HG03039 (cell line): ENCODE measurements at regions not wholly inside any gene's neighbourhood (a gene's known extent, or its start where the extent isn't known, plus 50 kb on each side); places are given as distances from the start of the nearest gene placed in this dataset.
"Not testable (repeated sequence)": the region's sequence is repeated elsewhere in the genome, so short reads cannot be mapped to it uniquely, and the experiment has no call there.

Experiments used
- ATAC-seq: cut with Tn5 transposase; IDR thresholded peaks from one replicate; pipeline ENCODE4 v1.9.1; 2021; ENCODE audit warnings: mild to moderate bottlenecking, moderate library complexity; ENCODE audit not compliant: unreplicated experiment

DNA sequence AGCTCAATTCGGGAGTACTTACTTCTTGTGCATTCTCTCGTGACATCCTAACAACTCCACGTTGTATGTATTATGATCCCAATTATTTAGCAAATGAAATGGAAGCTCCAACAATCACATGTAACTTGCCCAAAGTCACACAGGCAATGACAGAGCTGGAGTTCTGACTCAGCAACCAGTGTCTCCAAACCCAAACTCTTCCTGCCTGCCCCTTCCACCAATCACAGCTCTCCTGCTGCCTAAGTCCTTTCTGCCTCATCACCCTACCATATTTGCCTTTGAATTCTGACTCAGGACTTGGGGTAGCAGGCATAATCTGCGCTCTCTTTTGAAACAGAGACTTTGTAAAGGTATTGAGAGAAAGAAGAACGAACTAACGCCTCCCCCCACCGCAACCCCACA is 245.2 kb upstream of the MAF start:
- no peak for ATAC-seq

DNA sequence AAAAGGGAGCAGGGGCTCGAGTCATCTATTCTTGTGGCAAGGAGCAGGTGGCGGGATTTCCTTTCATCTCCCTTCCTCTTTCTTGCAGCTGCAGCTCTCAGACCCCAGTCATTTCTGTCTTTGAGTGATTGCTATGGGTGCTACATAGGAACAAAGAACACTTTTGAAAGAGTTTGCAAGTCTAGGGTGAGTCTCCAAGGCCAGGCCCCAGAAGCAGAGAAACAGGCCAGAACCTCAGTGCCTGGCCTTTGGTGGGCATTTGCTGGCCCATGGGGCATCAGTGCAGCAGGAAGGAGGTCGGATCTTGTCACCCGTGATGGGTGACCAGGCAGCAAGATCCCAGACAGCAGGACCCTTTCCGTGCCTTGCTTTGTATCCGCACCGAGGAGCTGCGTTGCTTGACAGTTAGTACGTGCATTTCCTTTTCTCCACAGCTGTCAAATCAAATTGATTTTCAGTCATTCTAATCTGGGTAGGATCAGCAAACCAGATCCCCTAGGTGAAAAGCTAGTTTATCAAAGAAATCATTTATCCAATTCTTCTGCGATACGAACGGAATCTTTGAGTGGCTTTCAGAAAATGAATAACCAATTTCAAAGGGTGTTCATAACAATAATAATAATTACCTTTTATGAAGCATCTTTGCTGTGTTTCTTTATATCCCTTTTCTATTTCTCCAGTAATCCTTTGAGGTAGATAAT is 244.6 kb upstream of the MAF start:
- peak; percentile 84 for ATAC-seq

DNA sequence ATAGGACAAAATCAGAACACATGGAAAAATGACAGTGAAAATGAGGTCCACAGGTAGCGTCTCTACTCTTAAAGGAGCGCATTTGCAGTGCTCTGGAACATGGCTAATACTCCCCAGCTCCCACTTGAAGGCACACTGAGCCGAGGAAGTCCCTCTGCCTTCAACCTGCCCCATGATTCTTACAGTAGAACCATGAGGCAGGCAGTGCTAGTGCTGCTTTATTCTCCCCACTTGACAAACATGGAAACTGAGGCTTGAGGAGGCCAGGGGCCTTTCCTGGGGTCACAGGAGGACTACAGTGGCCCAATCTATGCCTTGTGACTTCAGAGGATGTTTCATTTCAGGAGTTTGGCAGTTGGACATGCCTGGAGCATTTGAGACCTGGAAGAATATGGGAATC is 244.1 kb upstream of the MAF start:
- no peak for ATAC-seq

DNA sequence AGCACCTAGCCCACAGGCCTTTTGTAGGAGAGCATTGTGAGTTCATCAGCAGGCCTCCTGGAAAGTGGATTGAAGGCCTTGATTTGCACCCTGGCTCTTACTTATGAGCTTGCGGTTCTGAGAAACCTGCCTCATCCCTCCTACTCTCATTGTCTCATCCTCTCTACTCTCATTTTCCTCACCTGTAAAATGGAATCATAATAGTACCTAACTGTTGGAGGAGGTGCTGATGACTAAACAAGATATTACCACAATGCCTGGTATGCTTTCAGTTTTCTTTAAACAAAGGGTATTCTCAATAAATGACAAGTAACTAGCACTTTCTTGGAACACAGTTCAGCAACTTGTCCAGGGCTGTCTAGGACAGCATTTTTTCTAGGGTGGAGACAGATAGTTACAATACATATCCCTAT is 243.1 kb upstream of the MAF start:
- peak; percentile 45 for ATAC-seq

DNA sequence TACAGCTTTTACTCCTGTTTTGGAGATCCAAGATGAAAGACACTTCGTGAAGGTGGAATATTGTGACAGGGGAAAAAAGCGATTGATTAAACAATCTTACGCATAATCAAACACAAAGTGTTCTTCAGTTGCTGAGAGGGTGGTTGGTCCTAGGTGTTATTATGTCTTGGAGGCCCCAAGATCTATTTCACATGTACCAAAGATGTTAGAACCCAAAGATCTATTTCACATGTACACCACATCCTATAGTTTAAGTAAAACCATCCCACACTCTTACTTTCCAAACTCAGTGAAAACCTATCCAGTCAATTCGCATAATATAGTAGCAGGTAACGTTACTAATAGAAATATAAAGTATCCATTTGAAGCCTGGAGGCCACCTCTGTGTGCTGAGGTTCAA is 242.6 kb upstream of the MAF start:
- ATAC-seq: no peak

DNA sequence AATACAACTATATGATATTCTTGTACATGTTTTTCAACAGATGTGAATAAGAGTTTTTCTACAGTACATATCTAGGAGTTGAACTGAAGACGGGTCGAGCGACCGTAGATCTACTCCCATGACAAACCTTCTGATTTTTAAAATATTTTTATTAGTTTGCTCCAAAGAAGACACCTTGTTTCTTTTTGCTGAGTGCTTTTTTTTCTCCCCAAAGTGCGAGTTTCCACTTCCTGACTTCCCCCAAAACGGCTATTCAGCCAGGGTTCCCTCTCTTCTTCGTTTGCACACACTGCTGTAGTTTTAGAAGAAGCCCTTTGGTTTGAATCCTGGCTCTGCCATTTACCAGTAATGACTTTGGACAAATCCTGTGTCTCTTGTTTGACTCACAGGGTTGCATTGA is 241.7 kb upstream of the MAF start:
- ATAC-seq: no peak

DNA sequence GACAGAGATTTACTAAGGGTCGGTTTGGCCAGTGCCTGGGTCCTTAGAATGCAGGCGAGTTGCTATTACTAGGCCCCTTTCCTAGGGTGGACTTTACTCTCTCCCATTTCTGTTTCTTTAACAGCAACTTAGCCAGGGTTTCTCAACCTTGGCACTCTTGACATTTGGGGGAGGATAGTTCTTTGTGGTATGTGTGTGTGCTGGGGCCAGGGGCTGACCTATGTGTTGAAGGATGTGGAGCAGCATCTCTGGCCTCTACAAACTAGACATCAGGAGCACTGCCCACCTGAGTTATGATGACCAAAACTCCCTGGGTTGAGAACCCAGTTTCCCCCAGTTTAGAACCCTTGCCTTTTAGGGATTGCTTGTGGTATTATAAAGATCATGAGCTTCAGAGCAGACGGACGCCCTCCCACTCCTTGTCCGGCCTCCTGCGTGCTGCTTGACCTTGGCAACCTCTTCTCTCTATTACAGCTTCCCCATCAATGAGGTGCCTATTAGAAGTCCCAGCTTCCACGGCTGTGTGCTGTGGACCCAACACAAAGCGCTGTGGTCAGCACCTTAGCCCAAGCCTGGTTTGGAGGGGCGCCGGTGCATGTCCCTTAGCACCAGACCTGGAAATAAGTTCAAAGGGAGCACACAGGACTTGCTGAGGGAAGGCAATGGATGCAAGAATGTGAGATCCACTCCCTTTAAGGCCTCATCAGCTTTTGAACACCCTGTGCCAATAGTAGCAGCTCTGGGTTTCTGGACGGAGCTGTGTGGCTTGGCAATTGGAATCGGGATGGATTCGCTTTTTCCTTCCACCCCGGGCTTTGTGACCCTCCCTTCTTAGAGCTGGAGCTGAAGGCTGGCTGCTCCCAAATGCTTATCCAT is 239.2 kb upstream of the MAF start:
- ATAC-seq: no peak

DNA sequence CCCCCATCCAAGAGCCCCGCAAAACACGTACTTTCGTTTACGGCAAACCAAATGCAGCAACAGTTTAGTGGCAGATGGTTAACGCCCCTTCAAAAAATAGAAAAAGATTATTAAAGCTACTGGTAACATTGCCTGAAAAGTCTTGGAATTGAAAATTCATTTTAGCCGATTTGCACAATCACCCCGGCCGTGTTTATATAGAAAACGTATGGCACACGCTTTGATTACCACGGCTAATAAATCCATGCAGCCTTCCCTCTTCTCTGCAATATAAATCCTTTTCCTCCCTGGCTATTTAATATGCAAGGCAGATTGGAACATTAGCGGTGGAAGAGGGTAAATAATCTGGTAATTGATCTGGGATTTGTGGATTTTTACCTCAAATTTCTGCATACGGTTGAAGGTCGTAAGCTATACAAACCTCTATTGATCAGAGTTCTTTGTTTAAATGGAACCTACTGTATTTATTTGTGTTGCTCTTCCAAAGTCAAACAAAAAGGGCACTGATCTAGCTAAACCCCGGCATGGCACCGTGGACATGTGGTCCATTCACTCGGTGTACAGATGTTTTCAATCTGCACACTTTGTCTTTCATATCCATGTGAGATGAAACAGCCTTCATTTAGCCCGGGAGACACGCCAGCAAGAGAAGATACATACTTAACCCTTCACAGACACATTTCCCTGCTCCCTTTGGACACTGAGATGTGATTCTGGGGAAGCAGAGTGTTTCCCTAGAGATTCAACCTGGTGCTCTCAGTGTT is 238.1 kb upstream of the MAF start:
- ATAC-seq: no peak

DNA sequence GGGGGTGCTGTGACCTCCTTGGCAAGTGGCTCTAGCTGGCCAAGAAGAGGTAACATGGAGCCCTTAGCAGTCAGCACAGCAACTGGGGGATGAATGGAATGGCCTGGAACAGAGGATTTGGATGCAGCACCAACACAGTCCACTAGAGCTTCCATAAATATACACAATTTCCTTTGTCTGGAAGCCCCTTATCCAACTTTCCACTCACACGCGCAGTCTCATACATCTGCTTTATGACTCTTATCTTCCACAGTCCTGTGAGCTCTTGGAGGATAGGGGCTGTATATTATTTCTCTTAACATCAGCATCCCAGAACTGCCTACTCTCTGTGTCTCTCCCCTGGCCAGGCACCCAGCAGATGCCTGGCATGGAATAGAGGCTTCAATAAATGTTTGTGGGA is 235.6 kb upstream of the MAF start:
- no peak for ATAC-seq

DNA sequence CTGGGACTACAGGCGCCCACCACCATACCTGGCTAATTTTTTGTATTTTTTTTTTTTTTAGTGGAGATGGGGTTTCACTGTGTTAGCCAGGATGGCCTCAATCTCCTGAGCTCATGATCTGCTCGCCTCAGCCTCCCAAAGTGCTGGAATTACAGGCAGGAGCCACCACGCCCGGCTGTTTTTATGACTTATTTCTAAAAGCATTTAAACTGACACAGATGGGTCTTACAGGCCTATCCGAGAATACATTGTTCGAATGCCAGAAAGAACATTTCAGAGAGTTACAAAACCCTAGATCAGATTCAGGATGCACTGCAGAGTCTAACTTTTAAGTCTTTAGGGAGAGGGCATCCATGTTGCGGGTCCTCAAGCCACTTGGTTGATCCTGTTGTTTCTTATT is 234.7 kb upstream of the MAF start:
- no peak for ATAC-seq

DNA sequence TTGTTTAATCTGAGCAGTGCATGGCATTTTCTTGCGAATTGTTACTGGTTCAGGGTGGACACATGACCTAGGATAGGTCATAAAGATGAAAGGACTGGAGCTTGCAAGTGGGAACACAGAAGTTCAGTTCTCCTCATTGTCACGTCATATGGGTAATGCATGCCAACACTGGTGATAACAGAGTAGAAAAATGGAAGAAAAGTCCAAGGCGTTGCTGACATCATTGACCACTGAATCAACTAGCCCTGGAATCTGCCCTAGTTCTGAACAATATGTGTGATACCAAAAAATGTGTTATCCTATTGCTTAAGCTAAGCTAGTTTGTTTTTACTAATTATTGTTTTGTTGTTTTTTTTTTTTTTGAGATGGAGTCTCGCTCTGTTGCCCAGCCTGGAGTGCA is 234.2 kb upstream of the MAF start:
- no peak for ATAC-seq

DNA sequence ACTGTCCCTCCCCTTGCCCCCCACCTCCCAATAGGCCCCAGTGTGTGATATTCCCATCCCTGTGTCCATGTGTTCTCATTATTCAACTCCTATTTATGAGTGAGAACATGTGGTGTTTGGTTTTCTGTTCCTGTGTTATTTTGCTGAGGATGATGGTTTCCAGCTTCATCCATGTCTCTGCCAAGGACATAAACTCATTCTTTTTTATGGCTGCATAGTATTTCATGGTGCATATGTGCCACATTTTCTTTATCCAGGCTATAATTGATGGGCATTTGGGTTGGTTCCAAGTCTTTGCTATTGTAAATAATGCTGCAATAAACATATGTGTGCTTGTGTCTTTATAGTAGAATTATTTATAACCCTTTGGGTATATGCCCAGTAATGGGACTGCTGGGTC is 233.5 kb upstream of the MAF start:
- ATAC-seq: not testable (repeated sequence)

DNA sequence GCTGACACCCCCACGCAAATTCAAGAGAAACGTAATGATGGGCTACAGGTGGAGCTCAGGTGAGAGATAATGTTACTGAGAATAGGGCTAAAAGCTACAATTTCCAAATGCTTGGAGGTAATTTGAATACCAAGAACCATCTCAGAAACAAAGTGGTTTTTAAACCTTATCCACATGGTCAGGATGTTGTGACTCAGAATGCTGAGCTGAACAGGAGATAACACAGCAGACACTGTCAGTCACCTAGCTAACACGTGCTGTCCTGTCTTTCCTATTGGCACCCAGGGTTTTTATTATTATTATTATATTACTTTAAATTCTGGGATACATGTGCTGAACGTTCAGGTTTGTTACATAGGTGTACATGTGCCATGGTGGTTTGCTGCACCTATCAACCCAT is 233.0 kb upstream of the MAF start:
- ATAC-seq: no peak

DNA sequence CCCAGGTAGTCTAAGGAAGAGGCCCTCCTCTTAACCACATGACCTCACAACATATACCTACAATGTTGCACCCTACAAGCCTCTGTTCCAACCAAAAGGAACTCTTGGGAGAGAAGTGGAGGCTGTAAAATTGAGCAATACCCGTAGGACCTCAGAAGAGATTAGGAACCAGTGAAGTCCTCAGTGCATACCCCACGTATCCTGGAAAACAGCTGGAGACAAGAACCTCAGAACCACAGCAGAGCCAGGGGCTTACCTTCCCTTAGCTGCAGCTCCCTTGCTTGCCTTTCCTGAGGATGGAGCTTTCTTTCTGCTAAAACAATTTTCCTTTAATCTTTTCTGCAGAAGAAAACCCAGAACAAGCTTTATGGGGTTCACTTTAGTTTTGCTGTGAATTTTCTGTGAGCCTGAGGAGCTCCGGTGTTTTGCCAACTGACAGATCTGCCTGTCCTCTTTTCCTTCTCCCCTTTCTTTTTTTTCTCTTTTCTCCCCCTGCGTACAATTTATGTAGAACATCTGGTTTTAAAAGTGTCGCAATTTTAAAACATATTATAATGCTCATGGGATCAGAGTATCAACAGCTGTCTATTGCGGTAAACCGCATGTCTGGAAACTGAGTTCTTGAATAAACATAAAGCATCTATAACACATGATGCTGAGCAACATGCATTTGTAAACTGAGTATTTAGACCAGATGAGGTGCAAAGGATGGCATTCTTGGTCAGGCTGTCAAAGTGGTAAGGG is 226.4 kb upstream of the MAF start:
- ATAC-seq: no peak

DNA sequence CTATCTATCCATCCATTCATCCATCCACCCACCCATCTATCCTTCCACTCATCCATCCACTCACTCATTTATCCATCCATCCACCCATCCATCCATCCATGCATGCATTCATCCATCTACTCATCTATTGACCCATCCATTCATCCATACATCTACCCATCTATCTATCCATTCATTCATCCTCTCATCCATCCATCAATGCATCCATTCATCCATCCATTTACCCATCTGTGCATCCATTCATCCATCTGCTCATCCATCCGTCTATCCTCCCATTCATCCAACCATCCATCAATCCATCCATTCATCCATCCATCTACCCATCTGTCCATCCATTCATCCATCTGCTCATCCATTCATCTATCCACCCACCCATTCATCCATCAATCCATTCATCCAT is 224.5 kb upstream of the MAF start:
- ATAC-seq: no peak

DNA sequence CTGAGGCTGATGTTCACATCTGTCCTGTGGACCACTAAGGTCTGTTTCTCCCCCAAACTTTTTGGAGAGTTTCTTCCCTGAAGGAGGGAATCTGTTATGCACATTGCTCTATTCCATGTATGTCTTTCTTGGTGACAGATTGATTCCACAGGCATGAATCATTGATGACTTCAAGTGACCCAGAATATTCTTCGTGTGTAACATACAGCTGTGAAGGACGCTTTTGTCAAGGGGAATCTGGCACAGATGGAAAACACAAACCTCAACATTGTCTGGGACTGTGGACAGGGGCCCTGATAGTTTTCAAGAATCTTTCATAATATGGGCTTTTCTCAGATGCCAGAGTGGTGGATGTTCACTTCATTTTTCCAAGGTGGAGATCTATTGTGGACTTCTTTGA is 223.1 kb upstream of the MAF start:
- ATAC-seq: no peak

DNA sequence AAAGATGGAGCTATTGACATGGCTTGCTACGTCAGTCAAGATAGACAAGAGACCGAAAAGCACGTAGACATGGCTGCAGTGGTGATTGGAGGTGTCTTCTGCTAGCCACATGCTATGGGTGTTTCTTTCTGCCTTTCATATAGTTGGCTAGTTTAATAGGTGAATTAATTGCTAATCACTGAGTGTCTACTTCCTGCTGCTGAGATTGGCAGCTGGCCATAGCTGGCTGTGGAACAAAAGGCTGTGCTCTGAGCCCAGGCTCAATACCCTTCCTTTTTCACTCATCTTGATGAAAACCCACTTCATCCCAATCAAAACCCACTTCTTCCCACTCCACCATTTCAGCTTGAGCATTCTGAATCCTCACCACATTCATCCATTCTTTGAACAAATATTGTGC is 221.4 kb upstream of the MAF start:
- ATAC-seq: no peak

DNA sequence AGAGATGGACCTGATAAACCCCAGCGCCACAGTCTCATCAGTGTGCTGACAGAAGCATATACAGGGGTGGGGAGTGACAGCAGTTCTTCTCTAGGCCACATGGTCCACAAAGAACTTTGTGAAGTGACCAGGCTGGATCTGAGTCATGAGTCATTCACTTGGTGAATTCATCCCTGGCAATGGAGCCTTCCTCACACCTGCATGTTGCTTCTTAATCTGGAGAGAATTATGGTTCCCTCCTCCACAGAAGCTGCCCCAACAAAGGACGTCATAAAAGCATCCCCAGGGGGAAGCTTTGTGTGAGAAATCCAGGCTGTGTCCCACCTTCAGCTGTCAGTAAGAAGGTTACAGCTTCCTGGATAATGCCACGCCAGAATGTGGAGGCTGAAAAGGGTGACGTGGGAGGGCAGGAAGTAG is 215.6 kb upstream of the MAF start:
- no peak for ATAC-seq

DNA sequence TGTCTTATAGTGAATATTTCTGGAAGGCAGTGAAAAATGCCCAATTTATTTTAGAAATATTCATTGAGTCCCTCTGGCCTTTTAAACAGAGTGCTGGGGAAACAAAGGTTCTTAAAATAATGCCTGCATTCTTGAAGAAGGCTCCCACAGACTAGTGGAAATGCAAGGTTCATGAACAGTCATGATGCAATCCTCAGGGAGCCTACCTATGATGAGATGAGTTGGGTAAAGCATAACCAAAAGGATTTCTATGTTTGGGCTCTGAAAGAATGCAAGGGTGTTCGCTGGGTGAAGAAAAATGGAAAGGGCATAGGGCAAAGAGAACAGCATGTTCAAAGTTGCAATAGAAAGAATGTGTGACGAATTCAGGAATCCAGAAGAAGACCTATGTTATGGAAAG is 214.5 kb upstream of the MAF start:
- no peak for ATAC-seq

DNA sequence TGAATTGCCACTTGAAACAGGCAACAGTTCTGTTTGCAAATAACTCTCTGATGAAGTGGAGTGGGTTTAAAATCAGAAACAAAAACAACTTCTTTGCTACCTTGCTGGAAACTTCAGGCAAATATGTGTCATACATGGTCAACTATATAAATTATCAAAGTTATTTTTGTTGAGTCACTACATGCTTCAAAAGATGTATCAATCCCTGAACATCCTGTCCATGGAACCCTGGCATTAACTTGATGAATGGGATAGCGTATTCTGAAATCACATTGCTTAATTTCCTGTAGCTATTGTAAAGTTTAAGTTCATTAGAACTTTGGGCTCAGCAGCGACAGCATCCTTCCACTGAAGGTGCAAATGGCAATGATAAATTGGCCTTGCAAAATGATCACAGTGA is 213.6 kb upstream of the MAF start:
- ATAC-seq: no peak

DNA sequence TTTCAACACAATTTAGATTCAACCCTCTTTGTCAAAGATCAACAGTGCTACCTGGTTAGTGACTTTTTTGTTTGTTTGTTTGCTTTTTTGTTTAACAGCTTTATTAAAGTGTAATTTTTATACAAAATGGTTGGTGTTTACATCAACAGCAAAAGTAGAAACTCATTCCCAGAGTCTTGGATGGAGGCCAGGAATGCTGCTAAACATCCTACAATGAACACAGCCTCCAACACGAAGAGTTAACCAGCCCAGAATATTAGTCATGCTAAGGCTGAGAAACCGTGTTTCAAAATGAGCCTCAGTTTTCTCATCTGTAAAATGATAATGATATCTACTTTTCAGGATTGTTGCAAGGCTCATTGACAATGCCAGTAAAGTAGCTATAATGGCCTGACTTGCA is 211.0 kb upstream of the MAF start:
- ATAC-seq: no peak
